H9 (cell line): ENCODE measurements at regions not wholly inside any gene's neighbourhood (a gene's known extent, or its start where the extent isn't known, plus 50 kb on each side); places are given as distances from the start of the nearest gene placed in this dataset.

ENCODE experiments used
- DNase-seq: peaks from one replicate; pipeline ENCODE4 v3.0.0-alpha.2; 2017
- H2AFZ ChIP-seq: one replicate; pipeline ENCODE4 v1.6.1; 2013; ENCODE audit warnings: mild to moderate bottlenecking, low read length, control low read depth, moderate library complexity
- H2AK5ac ChIP-seq: 2 replicates; pipeline ENCODE4 v1.6.1; 2013; ENCODE audit warnings: low read length, control low read depth, mixed read lengths; ENCODE audit not compliant: insufficient read length
- H2BK120ac ChIP-seq: one replicate; pipeline ENCODE4 v1.6.1; 2013; ENCODE audit warnings: low read depth, mild to moderate bottlenecking, low read length, control low read depth, inconsistent platforms; ENCODE audit not compliant: poor library complexity, severe bottlenecking
- H2BK12ac ChIP-seq: 2 replicates; pipeline ENCODE4 v1.6.1; 2013; ENCODE audit warnings: low read length, control low read depth, mixed read lengths, low read depth; ENCODE audit not compliant: insufficient read length
- H2BK15ac ChIP-seq: 2 replicates; pipeline ENCODE4 v1.6.1; 2013; ENCODE audit warnings: low read depth, low read length, control low read depth
- H2BK20ac ChIP-seq: one replicate; pipeline ENCODE4 v1.6.1; 2013; ENCODE audit warnings: low read depth, mild to moderate bottlenecking, low read length, control low read depth, inconsistent platforms; ENCODE audit not compliant: poor library complexity, severe bottlenecking
- H2BK5ac ChIP-seq: 2 replicates; pipeline ENCODE4 v1.6.1; 2013; ENCODE audit warnings: low read length, control low read depth, mixed read lengths; ENCODE audit not compliant: insufficient read length
- H3K14ac ChIP-seq: 2 replicates; pipeline ENCODE4 v1.6.1; 2013; ENCODE audit warnings: low read length, control low read depth; ENCODE audit not compliant: insufficient read depth
- H3K18ac ChIP-seq: 2 replicates; pipeline ENCODE4 v1.6.1; 2013; ENCODE audit warnings: low read depth, mild to moderate bottlenecking, mixed read lengths, low read length, control low read depth; ENCODE audit not compliant: insufficient read length
- H3K23ac ChIP-seq: 2 replicates; pipeline ENCODE4 v1.6.1; 2013; ENCODE audit warnings: low read length, control low read depth, mixed read lengths, low read depth; ENCODE audit not compliant: insufficient read length
- H3K23me2 ChIP-seq: 2 replicates; pipeline ENCODE4 v1.6.1; 2013; ENCODE audit warnings: low read depth, mild to moderate bottlenecking, mixed read lengths, low read length, control low read depth; ENCODE audit not compliant: insufficient read length, poor library complexity, severe bottlenecking
- H3K27ac ChIP-seq: 2 replicates; pipeline ENCODE4 v1.5.1; 2013; ENCODE audit warnings: low read length, control low read depth, mixed read lengths, low read depth; ENCODE audit not compliant: insufficient read length
- H3K27me3 ChIP-seq: 2 replicates; pipeline ENCODE4 v1.6.1; 2013; ENCODE audit warnings: low read length, control low read depth, inconsistent platforms; ENCODE audit not compliant: insufficient read depth
- H3K4ac ChIP-seq: 2 replicates; pipeline ENCODE4 v1.6.1; 2013; ENCODE audit warnings: low read depth, mild to moderate bottlenecking, control low read depth, inconsistent platforms, low read length, moderate library complexity
- H3K4me1 ChIP-seq: 2 replicates; pipeline ENCODE4 v1.6.1; 2013; ENCODE audit warnings: low read length, control low read depth, inconsistent platforms; ENCODE audit not compliant: insufficient read depth
- H3K4me2 ChIP-seq: 2 replicates; pipeline ENCODE4 v1.6.1; 2013; ENCODE audit warnings: low read length, control low read depth, mixed read lengths; ENCODE audit not compliant: insufficient read length, insufficient read depth
- H3K56ac ChIP-seq: 2 replicates; pipeline ENCODE4 v1.6.1; 2013; ENCODE audit warnings: low read depth, mild to moderate bottlenecking, mixed read lengths, low read length, control low read depth; ENCODE audit not compliant: insufficient read length
- H3K79me1 ChIP-seq: 2 replicates; pipeline ENCODE4 v1.6.1; 2013; ENCODE audit warnings: low read depth, mild to moderate bottlenecking, moderate library complexity, low read length, control low read depth, inconsistent platforms; ENCODE audit not compliant: insufficient read depth, poor library complexity, severe bottlenecking
- H3K79me2 ChIP-seq: 2 replicates; pipeline ENCODE4 v1.6.1; 2013; ENCODE audit warnings: low read length, control low read depth, inconsistent platforms; ENCODE audit not compliant: insufficient read depth
- H3K9ac ChIP-seq: 2 replicates; pipeline ENCODE4 v1.6.1; 2013; ENCODE audit warnings: low read length, control low read depth, mixed read lengths; ENCODE audit not compliant: insufficient read length; ENCODE audit errors: extremely low read depth
- H3K9me3 ChIP-seq: one replicate; pipeline ENCODE4 v1.6.1; 2013; ENCODE audit warnings: low read depth, low read length, inconsistent platforms; ENCODE audit not compliant: control insufficient read depth
- H3T11ph ChIP-seq: one replicate; pipeline ENCODE4 v1.6.1; 2013; ENCODE audit warnings: mild to moderate bottlenecking, low read length, control low read depth, inconsistent platforms
- H4K20me1 ChIP-seq: one replicate; pipeline ENCODE4 v1.6.1; 2013; ENCODE audit not compliant: control insufficient read depth, insufficient read length, insufficient read depth
- H4K5ac ChIP-seq: 2 replicates; pipeline ENCODE4 v1.6.1; 2013; ENCODE audit warnings: low read depth, mild to moderate bottlenecking, mixed read lengths, low read length, control low read depth; ENCODE audit not compliant: insufficient read length
- H4K8ac ChIP-seq: replicated peaks from 2 replicates; pipeline ENCODE4 v1.6.1; 2013; ENCODE audit warnings: low read length, control low read depth, mixed read lengths, low read depth; ENCODE audit not compliant: insufficient read length
- H4K91ac ChIP-seq: 2 replicates; pipeline ENCODE4 v1.6.1; 2013; ENCODE audit warnings: low read depth, mild to moderate bottlenecking, moderate library complexity, mixed read lengths, low read length, control low read depth; ENCODE audit not compliant: insufficient read length
- H3K27ac Mint-ChIP-seq, 3 experiments: 2 replicates in 2 of 3; 3 replicates in 1 of 3; pipeline ENCODE4 v1.8.0; 2020 to 2021; ENCODE audit warnings: mixed read lengths in 3 of 3, mild to moderate bottlenecking in 1 of 3, moderate library complexity in 1 of 3
- H3K27me3 Mint-ChIP-seq: 2 replicates; pipeline ENCODE4 v1.8.0; 2021; ENCODE audit warnings: low read depth, mild to moderate bottlenecking, moderate library complexity, mixed read lengths
- H3K36me3 Mint-ChIP-seq, 3 experiments: 2 replicates in 2 of 3; 3 replicates in 1 of 3; pipeline ENCODE4 v1.8.0; 2020 to 2021; ENCODE audit warnings: low read depth in 3 of 3, mixed read lengths in 3 of 3; ENCODE audit not compliant: insufficient read depth in 1 of 3
- H3K4me1 Mint-ChIP-seq, 2 experiments: 2 replicates each; pipeline ENCODE4 v1.8.0; 2020; ENCODE audit warnings: mixed read lengths in 2 of 2
- H3K4me3 Mint-ChIP-seq, 2 experiments: 2 replicates in 1 of 2; 3 replicates in 1 of 2; pipeline ENCODE4 v1.8.0; 2020 to 2021; ENCODE audit warnings: mild to moderate bottlenecking in 2 of 2, mixed read lengths in 2 of 2, moderate library complexity in 1 of 2
- H3K9me3 Mint-ChIP-seq, 2 experiments: 2 replicates in 1 of 2; 3 replicates in 1 of 2; pipeline ENCODE4 v1.8.0; 2020; ENCODE audit warnings: mild to moderate bottlenecking in 2 of 2, mixed read lengths in 2 of 2, moderate library complexity in 1 of 2
- WGBS: extraction: QIAGEN DNeasy Blood & Tissue Kit; methylation state at CpG from one replicate; pipeline ENCODE4 v1.1.7; 2013; ENCODE audit warnings: missing lambda C conversion rate, low lambda C conversion rate, mixed read lengths; ENCODE audit not compliant: insufficient read length; ENCODE audit errors: extremely low coverage; 5-methylcytosine and 5-hydroxymethylcytosine counted together
- TF ChIP-seq, protein P1 (sequence below): fragments of 200-600 bp; sonication (generic); conservative IDR thresholded peaks from 3 replicates; pipeline ENCODE4 v1.8.0; 2021; ENCODE audit warnings: antibody characterized with exemption, mild to moderate bottlenecking

GRCh38 chr11:24321229-24321628 lies 175.6 kb upstream of the LUZP2 start:
- H3K4me1 ChIP-seq: no peaks in the 10 kb centered on the region
- no peaks in the 10 kb centered on the region for H3K36me3 Mint-ChIP-seq
- H3K9ac ChIP-seq: no peak overlapping the region
- no peak overlapping the region for H4K5ac ChIP-seq
- H3T11ph ChIP-seq: no peak overlapping the region
- no peak overlapping the region for H3K4ac ChIP-seq
- no peak overlapping the region for H2BK15ac ChIP-seq
- no peaks in the 10 kb centered on the region for H3K27me3 ChIP-seq
- WGBS: no CpG with 5 or more reads among the region's 2 CpGs
- DNase-seq: no peak
- no peak overlapping the region for H2AK5ac ChIP-seq
- no peak overlapping the region for H3K27ac ChIP-seq
- no peak overlapping the region for H2BK120ac ChIP-seq
- H4K91ac ChIP-seq: no peak overlapping the region
- TF ChIP-seq, protein P1, sequence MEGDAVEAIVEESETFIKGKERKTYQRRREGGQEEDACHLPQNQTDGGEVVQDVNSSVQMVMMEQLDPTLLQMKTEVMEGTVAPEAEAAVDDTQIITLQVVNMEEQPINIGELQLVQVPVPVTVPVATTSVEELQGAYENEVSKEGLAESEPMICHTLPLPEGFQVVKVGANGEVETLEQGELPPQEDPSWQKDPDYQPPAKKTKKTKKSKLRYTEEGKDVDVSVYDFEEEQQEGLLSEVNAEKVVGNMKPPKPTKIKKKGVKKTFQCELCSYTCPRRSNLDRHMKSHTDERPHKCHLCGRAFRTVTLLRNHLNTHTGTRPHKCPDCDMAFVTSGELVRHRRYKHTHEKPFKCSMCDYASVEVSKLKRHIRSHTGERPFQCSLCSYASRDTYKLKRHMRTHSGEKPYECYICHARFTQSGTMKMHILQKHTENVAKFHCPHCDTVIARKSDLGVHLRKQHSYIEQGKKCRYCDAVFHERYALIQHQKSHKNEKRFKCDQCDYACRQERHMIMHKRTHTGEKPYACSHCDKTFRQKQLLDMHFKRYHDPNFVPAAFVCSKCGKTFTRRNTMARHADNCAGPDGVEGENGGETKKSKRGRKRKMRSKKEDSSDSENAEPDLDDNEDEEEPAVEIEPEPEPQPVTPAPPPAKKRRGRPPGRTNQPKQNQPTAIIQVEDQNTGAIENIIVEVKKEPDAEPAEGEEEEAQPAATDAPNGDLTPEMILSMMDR: no peak
- no peaks in the 10 kb centered on the region; a peak in 1 of 5 replicates for H3K9me3 Mint-ChIP-seq
- no peak overlapping the region for H2AFZ ChIP-seq
- no peak overlapping the region for H4K8ac ChIP-seq
- H3K14ac ChIP-seq: no peak overlapping the region
- no peak overlapping the region for H2BK20ac ChIP-seq
- no peaks in the 10 kb centered on the region for H4K20me1 ChIP-seq
- no peak overlapping the region for H2BK5ac ChIP-seq
- no peaks in the 10 kb centered on the region for H3K9me3 ChIP-seq
- H3K79me2 ChIP-seq: no peaks in the 10 kb centered on the region
- H3K23me2 ChIP-seq: no peaks in the 10 kb centered on the region
- H3K4me3 Mint-ChIP-seq: no peak overlapping the region
- no peak overlapping the region for H3K18ac ChIP-seq
- H3K79me1 ChIP-seq: no peaks in the 10 kb centered on the region
- H3K23ac ChIP-seq: no peak overlapping the region
- no peak overlapping the region for H3K56ac ChIP-seq
- H3K27me3 Mint-ChIP-seq: no peaks in the 10 kb centered on the region
- no peak overlapping the region for H3K27ac Mint-ChIP-seq
- no peak overlapping the region for H3K4me2 ChIP-seq
- no peak overlapping the region for H2BK12ac ChIP-seq
- H3K4me1 Mint-ChIP-seq: peaks cover 5 to 17% of the 10 kb centered on the region in 2 experiments
